A673 (cell line): ENCODE measurements at regions not wholly inside any gene's neighbourhood (a gene's known extent, or its start where the extent isn't known, plus 50 kb on each side); places are given as distances from the start of the nearest gene placed in this dataset.

Experiments
- BruUV-seq: library from RNA; stranded (reverse); fragments of 400-500 nt; replicated peaks from 2 replicates; lab custom pipeline; 2021; lab: Mats Ljungman, UMichigan
- CTCF ChIA-PET: fragments of 300-600 bp; sonication (Branson Sonifier 250); formaldehyde crosslinking; loops from one replicate; lab custom pipeline; 2022; ENCODE audit warnings: antibody characterized with exemption; lab: Charles Lee
- POLR2A ChIA-PET: fragments of 300-600 bp; sonication (Branson Sonifier 250); formaldehyde crosslinking; loops from one replicate; lab custom pipeline; 2022; ENCODE audit warnings: antibody characterized with exemption; ENCODE audit not compliant: low non-redundant PET; lab: Charles Lee
- DNase-seq: peaks from one replicate; pipeline ENCODE4 v3.0.0-alpha.2; 2015; ENCODE audit warnings: low spot score
- H3K27ac ChIP-seq: fragments of 200-600 bp; sonication (generic); 2 replicates; pipeline ENCODE4 v1.5.1; 2016; ENCODE audit warnings: mixed run types, low read depth, mild to moderate bottlenecking, mixed read lengths, antibody characterized with exemption, low read length; ENCODE audit not compliant: poor library complexity, severe bottlenecking
- H3K27me3 ChIP-seq: fragments of 200-600 bp; sonication (generic); replicated peaks from 2 replicates; pipeline ENCODE4 v1.6.1; 2017; ENCODE audit warnings: mixed run types, low read depth, mild to moderate bottlenecking, mixed read lengths, antibody characterized with exemption, low read length; ENCODE audit not compliant: insufficient read depth, poor library complexity
- H3K36me3 ChIP-seq: fragments of 200-600 bp; sonication (generic); 2 replicates; pipeline ENCODE4 v1.6.1; 2016; ENCODE audit warnings: mixed run types, mild to moderate bottlenecking, mixed read lengths, antibody characterized with exemption, low read length; ENCODE audit not compliant: insufficient read depth, poor library complexity, severe bottlenecking
- H3K4me1 ChIP-seq: fragments of 200-600 bp; sonication (generic); 2 replicates; pipeline ENCODE4 v1.6.1; 2017; ENCODE audit warnings: mixed run types, mild to moderate bottlenecking, mixed read lengths, antibody characterized with exemption, low read length; ENCODE audit not compliant: insufficient read depth, poor library complexity, severe bottlenecking
- H3K4me3 ChIP-seq: fragments of 200-600 bp; sonication (generic); 2 replicates; pipeline ENCODE4 v1.5.1; 2016; ENCODE audit warnings: low read depth, mixed run types, mild to moderate bottlenecking, mixed read lengths, low read length; ENCODE audit not compliant: poor library complexity, severe bottlenecking
- H3K9me3 ChIP-seq: fragments of 200-600 bp; sonication (generic); 2 replicates; pipeline ENCODE4 v1.6.1; 2016; ENCODE audit warnings: mixed run types, low read depth, mild to moderate bottlenecking, mixed read lengths, antibody characterized with exemption, low read length; ENCODE audit not compliant: poor library complexity, severe bottlenecking
- CTCF ChIP-seq: fragments of 300-800, 200-600 bp; sonication (generic); conservative IDR thresholded peaks from 2 replicates; pipeline ENCODE4 v1.5.1; 2017; ENCODE audit warnings: low read depth, mild to moderate bottlenecking, antibody characterized with exemption, low read length, moderate library complexity, mixed read lengths
- EZH2 ChIP-seq: fragments of 200-600 bp; sonication (generic); IDR thresholded peaks from 2 replicates; pipeline ENCODE4 v1.6.1; 2017; ENCODE audit warnings: borderline replicate concordance, low read depth, mild to moderate bottlenecking, mixed read lengths, antibody characterized with exemption, low read length; ENCODE audit not compliant: poor library complexity, severe bottlenecking
- intact Hi-C: fragments of 100-400 bp; cut with micrococcal nuclease; formaldehyde crosslinking; loops from one replicate; pipeline ENCODE4 v1.10.0; 2022; ENCODE audit not compliant: unreplicated experiment

GRCh38 chr17:31679667-31680066 is 179.4 kb downstream of the COPRS start:
- H3K4me1 ChIP-seq = no peaks in the 10 kb centered on the region
- TF ChIP-seq EZH2 (no peak), CTCF (no peak)
- ChIA-PET CTCF (no interaction called here), POLR2A (no interaction called here)
- H3K9me3 ChIP-seq = no peaks in the 10 kb centered on the region
- H3K27me3 ChIP-seq = no peaks in the 10 kb centered on the region
- intact Hi-C loops = no loop called here
- H3K36me3 ChIP-seq = no peaks in the 10 kb centered on the region
- no peak overlapping the region for H3K4me3 ChIP-seq
- DNase-seq = no peak
- no peak overlapping the region for H3K27ac ChIP-seq
- no TSS peak for BruUV-seq

- H3K27me3 ChIP-seq = no peaks in the 10 kb centered on the region
- no peak for TF ChIP-seq CTCF
- no peak for TF ChIP-seq EZH2
- DNase-seq = no peak
- no TSS peak for BruUV-seq
- H3K4me3 ChIP-seq = no peak overlapping the region
- no peaks in the 10 kb centered on the region for H3K9me3 ChIP-seq
- no peak overlapping the region for H3K27ac ChIP-seq
- H3K36me3 ChIP-seq = no peaks in the 10 kb centered on the region
- no peaks in the 10 kb centered on the region for H3K4me1 ChIP-seq
- POLR2A ChIA-PET = no interaction called here
- CTCF ChIA-PET = no interaction called here
- intact Hi-C loops = no loop called here
Observed at GRCh38 chr17:31678431-31678830, 180.6 kb downstream of the COPRS start.

- Histone ChIP-seq H3K4me3 (no peak overlapping the region), H3K9me3 (no peaks in the 10 kb centered on the region), H3K27ac (no peak overlapping the region), H3K27me3 (no peaks in the 10 kb centered on the region), H3K4me1 (no peaks in the 10 kb centered on the region), H3K36me3 (no peaks in the 10 kb centered on the region)
- no peak for DNase-seq
- CTCF ChIA-PET = no interaction called here
- intact Hi-C loops = no loop called here
- POLR2A ChIA-PET = no interaction called here
- BruUV-seq = no TSS peak
- TF ChIP-seq CTCF (no peak), EZH2 (no peak)
Observed at GRCh38 chr17:31677681-31678080, 181.4 kb downstream of the COPRS start.
